ENCODE measurements at regions not wholly inside any gene's neighbourhood (a gene's known extent, or its start where the extent isn't known, plus 50 kb on each side); places are given as distances from the start of the nearest gene placed in this dataset.

DNA sequence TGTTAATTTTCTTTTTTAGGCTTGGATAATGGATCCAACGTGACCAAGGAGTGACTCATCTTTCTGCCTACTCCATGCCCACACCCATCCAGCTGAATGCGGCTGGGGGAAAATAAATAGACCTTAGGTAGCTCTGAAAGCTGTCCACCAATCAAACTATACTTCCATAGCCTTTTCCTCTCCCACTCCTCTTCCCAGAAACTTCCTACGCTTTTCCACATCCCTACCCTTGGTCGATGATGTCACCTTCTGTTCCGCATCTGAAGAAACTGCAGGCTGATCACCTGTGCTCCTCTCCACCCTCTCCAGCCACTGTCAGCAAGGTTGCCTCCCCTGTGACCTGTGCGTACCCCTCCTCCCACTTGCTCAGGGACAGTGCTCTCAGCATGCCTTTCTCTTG lies 359.8 kb upstream of the KLF6 start:
- TF ChIP-seq, protein P1, sequence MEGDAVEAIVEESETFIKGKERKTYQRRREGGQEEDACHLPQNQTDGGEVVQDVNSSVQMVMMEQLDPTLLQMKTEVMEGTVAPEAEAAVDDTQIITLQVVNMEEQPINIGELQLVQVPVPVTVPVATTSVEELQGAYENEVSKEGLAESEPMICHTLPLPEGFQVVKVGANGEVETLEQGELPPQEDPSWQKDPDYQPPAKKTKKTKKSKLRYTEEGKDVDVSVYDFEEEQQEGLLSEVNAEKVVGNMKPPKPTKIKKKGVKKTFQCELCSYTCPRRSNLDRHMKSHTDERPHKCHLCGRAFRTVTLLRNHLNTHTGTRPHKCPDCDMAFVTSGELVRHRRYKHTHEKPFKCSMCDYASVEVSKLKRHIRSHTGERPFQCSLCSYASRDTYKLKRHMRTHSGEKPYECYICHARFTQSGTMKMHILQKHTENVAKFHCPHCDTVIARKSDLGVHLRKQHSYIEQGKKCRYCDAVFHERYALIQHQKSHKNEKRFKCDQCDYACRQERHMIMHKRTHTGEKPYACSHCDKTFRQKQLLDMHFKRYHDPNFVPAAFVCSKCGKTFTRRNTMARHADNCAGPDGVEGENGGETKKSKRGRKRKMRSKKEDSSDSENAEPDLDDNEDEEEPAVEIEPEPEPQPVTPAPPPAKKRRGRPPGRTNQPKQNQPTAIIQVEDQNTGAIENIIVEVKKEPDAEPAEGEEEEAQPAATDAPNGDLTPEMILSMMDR (IDR thresholded peaks at IDR 0.05; ENCODE audit: insufficient read depth, low read depth, low read length, missing control alignments) = no peak
- DNase-seq (ENCODE audit: low read depth) = peak; percentile 68
- H3K4me3 ChIP-seq (ENCODE audit: low read length) = no peak overlapping the region

DNA sequence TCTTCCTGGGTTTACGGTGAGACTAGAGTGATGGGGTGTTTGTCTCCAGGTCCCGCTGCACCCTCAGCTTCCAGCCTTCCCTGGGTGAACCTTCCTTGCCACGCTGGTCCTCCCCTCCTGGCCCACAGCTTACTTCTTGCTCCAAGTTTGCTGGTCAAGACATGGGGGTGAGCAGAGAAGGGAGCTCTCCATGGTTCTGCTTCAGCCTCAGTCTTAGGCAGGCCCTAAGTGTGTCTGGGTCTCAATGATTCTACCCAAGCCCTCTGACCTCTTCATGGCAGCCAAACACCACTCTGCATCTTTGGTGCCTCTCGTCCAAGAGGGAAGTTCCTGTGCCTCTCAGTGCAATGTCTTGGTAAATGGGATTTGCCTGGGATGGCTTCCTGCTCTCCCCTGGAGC lies 356.5 kb upstream of the KLF6 start:
- DNase-seq (ENCODE audit: low read depth) = peak; percentile 43
- no peak overlapping the region for H3K4me3 ChIP-seq (ENCODE audit: low read length)
- TF ChIP-seq, protein P1 (IDR thresholded peaks at IDR 0.05; ENCODE audit: insufficient read depth, low read depth, low read length, missing control alignments) = no peak

DNA sequence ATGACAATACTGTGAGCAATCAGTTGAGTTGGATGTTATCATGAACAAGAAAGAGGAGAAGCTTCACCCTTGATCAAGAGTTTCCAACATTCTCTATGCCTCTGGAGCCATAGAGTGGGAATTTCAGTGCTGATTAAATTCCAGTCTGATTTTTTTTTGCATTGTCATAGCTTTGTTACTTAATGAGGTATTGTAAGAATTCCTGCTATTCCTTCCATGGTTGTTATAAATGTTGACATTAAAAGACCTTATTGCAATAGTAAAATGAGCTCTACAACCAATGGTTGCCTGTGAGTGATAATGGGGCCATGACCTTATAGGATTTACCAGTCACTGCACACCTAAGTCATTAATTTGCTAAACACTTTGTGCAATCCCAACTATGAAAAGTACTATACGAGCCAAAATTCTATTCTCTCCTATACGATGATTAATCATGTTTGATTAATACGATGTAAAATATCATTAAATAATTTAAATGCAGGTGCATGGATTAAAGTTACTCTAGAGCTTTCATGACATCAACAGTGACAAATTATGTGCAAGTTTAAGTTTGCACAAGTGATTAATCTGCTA lies 353.2 kb upstream of the KLF6 start:
- H3K4me3 ChIP-seq (ENCODE audit: low read length) = no peak overlapping the region
- DNase-seq (ENCODE audit: low read depth) = no peak
- TF ChIP-seq, protein P1 (IDR thresholded peaks at IDR 0.05; ENCODE audit: insufficient read depth, low read depth, low read length, missing control alignments) = no peak

GRCh38 chr10:4137299-4137698 lies 352.3 kb upstream of the KLF6 start:
- DNase-seq (ENCODE audit: low read depth) = no peak
- TF ChIP-seq, protein P1 (IDR thresholded peaks at IDR 0.05; ENCODE audit: insufficient read depth, low read depth, low read length, missing control alignments) = no peak
- H3K4me3 ChIP-seq (ENCODE audit: low read length) = no peak overlapping the region

DNA sequence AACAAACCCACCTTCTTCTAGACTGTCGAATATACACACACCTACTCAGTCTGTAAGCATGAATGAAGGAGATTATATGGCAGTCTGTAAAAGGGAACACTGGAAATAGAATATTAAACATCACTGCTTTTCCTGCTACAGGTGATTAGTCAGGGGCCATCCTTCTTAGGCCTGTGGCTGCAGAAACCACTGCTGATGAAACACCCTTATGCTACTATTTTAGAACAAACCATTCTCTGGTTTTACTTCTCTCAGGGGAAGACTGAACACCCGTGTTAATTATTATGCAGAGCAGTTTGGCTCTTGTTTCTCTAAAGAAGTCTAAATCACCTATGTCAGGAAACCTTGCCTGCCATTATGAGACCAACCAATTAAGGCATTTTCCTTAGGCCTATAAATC lies 351.1 kb upstream of the KLF6 start:
- DNase-seq (ENCODE audit: low read depth) = peak; percentile 18
- no peak overlapping the region for H3K4me3 ChIP-seq (ENCODE audit: low read length)
- TF ChIP-seq, protein P1 (IDR thresholded peaks at IDR 0.05; ENCODE audit: insufficient read depth, low read depth, low read length, missing control alignments) = no peak

DNA sequence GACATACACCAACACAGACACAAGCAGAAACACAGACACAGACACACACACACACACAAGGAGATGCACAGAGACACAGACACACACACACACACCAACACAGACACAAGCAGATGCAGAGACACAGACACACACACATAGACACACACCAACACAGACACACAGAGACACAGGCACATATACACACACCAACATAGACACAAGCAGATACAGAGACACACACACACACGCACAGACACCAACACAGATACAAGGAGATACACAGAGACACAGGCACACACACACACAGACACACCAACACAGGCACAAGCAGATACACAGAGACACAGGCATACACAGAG lies 347.2 kb upstream of the KLF6 start:
- TF ChIP-seq, protein P1 (IDR thresholded peaks at IDR 0.05; ENCODE audit: insufficient read depth, low read depth, low read length, missing control alignments) = no peak
- H3K4me3 ChIP-seq (ENCODE audit: low read length) = no peak overlapping the region
- DNase-seq (ENCODE audit: low read depth) = no peak

DNA sequence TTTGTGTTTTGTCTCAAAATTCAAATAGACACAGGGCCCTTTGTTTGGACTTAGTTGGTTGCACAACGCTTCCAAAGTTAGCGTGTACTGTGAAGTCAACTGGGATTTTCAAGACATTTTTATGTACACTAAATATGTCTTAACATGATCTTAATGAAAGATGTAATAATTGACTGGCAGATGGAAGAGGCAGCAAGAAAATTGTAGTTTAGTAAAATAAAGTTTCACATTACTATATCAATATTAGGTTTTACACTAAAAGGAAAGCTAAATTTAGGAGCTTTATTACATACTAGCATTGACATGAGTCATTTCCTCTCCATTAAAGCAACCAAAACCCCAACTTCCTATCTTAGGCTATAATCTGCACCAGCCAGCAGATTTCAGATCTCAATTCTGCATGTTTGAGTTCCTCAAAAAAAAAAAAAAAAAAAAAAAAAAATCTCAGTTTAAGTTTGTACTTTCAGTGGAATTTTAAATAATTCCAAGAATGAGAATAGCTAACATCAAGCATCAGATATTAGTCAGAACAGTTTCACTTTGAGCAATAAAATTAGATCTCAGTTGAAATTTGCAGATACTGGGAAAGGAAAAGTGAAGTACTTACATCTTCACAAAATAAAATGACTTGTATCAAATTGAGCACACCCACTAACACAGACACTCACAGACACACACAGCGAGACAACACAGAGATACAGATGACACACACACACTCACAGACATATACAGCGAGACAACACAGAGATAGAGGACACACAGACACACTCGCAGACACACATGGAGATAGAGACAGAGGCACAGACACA lies 346.6 kb upstream of the KLF6 start:
- TF ChIP-seq, protein P1 (IDR thresholded peaks at IDR 0.05; ENCODE audit: insufficient read depth, low read depth, low read length, missing control alignments) = no peak
- peak; percentile 66 for DNase-seq (ENCODE audit: low read depth)
- no peak overlapping the region for H3K4me3 ChIP-seq (ENCODE audit: low read length)
